ENCODE measurements at regions not wholly inside any gene's neighbourhood (a gene's known extent, or its start where the extent isn't known, plus 50 kb on each side); places are given as distances from the start of the nearest gene placed in this dataset.
A peak's percentile ranks its signal among the peaks of the same experiment; 100 is the strongest.
"Not testable (repeated sequence)": the region's sequence is repeated elsewhere in the genome, so short reads cannot be mapped to it uniquely, and the experiment has no call there.

DNA sequence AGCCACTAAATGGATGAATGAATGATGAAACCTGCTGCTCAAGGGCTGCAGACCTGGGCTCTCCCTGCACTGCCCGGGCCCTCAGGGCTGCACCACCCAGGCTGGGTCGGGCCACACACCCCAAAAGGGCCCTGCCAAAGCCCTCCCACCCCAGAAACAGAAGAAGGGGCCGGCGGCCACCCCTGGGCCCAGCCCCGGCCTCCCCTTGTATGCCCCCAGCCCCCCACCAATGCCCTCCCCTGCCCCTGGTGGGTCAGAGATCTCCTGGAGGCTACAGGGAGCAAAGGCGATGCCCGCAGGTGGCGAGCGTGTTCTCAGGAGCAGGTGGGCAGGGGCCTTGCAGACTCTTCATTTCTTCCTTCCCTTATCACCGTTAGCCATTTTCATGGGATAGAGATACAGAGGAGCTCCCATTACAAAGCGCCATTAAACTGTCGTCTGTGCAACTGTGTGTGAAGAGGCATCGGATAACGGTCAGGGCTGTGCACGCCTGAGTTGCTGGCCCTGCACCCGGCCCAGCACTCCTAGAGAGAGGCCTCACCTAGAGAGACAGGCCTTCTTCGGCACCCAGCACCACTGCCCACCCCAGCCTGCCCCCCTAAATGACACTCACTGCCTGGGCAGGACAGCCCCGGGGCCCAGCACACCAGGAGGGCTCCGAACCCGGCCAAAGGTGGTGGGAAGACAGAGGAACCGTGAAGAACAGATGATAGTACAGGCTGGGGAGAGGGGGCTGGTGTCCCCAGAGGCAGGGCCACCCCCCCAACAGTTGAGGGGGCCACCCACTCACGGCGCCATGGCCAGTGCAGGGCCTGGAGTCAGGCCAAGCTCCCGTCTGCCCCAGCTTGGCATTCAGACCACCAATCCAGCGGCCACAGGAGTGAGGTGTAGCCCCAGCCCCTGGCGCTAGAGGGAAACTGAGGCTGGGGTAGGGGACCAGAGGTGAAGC lies 133.7 kb downstream of the FAM53A start:
- H3K27me3 ChIP-seq (replicated peaks; ENCODE audit: control insufficient read depth, insufficient read depth, low read length): no peaks in the 10 kb centered on the region
- POLR2A ChIA-PET: no interaction called here
- no peak overlapping the region for H3K4me3 Mint-ChIP-seq (ENCODE audit: unreplicated experiment)

GRCh38 chr4:1549638-1550035 lies 134.5 kb downstream of the FAM53A start:
- ChIA-PET CTCF (no interaction called here), POLR2A (no interaction called here)
- H3K27ac Mint-ChIP-seq (ENCODE audit: unreplicated experiment): no peak overlapping the region
- H3K27me3 Mint-ChIP-seq (ENCODE audit: insufficient read depth, unreplicated experiment): peaks cover 5% of the 10 kb centered on the region
- TF ChIP-seq CTCF (IDR thresholded peaks at IDR 0.05; ENCODE audit: insufficient read depth in 1 of 2, low read depth in 1 of 2, low read length in 1 of 2, severe bottlenecking in 1 of 2, unreplicated experiment in 1 of 2): no peak
- H3K9me3 ChIP-seq: no peaks in the 10 kb centered on the region
- no peaks in the 10 kb centered on the region for H3K27me3 ChIP-seq (replicated peaks; ENCODE audit: control insufficient read depth, insufficient read depth, low read length)
- no peak overlapping the region for H3K4me3 Mint-ChIP-seq (ENCODE audit: unreplicated experiment)
- no TSS peak for BruUV-seq (replicated peaks)
- DNase-seq: no peak
- no peaks in the 10 kb centered on the region for H3K36me3 Mint-ChIP-seq (ENCODE audit: insufficient read depth, unreplicated experiment)
- no peaks in the 10 kb centered on the region for H3K4me1 ChIP-seq
- H3K9me3 Mint-ChIP-seq (ENCODE audit: unreplicated experiment): no peaks in the 10 kb centered on the region
- intact Hi-C loops (cut with micrococcal nuclease; ENCODE audit: unreplicated experiment): no loop called here
- no peaks in the 10 kb centered on the region for H3K36me3 ChIP-seq (ENCODE audit: control insufficient read depth, insufficient read depth, low read length)
- no peak overlapping the region for H3K4me3 ChIP-seq (ENCODE audit: low read depth, low read length)
- no peaks in the 10 kb centered on the region for H3K4me1 Mint-ChIP-seq (ENCODE audit: low read depth, unreplicated experiment)

More for the DNA sequence above, 133.7 kb downstream of the FAM53A start:
- no peak for DNase-seq
- Mint-ChIP-seq H3K27ac (ENCODE audit: unreplicated experiment) (no peak overlapping the region), H3K4me1 (ENCODE audit: low read depth, unreplicated experiment) (no peaks in the 10 kb centered on the region), H3K36me3 (ENCODE audit: insufficient read depth, unreplicated experiment) (no peaks in the 10 kb centered on the region), H3K9me3 (ENCODE audit: unreplicated experiment) (no peaks in the 10 kb centered on the region), H3K27me3 (ENCODE audit: insufficient read depth, unreplicated experiment) (peaks cover 9% of the 10 kb centered on the region)
- no TSS peak for BruUV-seq (replicated peaks)
- Histone ChIP-seq H3K4me3 (ENCODE audit: low read depth, low read length) (no peak overlapping the region), H3K36me3 (ENCODE audit: control insufficient read depth, insufficient read depth, low read length) (no peaks in the 10 kb centered on the region), H3K9me3 (no peaks in the 10 kb centered on the region), H3K4me1 (no peaks in the 10 kb centered on the region)
- CTCF ChIA-PET: no interaction called here
- intact Hi-C loops (cut with micrococcal nuclease; ENCODE audit: unreplicated experiment): no loop called here
- TF ChIP-seq CTCF (IDR thresholded peaks at IDR 0.05; ENCODE audit: insufficient read depth in 1 of 2, low read depth in 1 of 2, low read length in 1 of 2, severe bottlenecking in 1 of 2, unreplicated experiment in 1 of 2): no peak

DNA sequence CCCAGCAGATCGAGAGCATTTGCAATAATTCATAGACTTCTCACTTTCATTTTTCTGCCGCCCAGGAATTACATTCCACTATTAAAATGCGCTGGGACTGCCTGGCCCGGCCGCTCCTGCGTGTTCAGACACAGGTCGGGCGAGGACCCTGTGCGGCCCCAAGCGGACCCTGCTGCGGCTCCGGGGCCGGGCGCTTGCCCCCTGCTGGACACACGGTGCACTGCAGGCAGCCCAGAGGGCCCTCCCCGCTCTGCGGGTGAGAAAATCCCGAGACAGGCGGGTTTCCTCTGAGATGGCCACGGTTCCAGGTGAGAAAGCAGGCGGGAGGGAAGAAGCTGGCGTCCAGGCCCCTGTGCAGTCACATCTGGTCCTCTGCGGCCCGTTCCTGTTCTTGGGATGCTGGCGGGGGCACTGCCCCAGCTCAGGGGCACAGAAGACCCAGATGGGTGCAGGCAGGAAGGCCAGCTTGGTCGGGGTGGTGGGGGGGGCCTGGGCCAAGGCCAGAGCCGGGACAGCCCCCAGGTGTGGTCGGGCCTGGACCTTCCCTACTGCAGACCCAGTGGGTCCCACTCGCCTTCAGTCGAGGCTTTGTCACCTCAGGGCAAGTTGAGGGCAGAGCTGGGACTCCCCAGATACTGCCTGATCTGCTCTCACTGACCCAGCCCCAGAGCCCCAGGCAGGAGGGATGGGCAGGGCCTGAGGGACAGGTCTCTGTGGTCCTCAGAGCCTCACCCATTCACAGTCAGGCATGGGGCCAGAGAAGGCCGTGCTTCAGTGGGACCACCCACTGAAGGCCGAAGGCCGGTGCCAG lies 135.1 kb downstream of the FAM53A start:
- peak; percentile 71 to 84 for TF ChIP-seq CTCF (IDR thresholded peaks at IDR 0.05; ENCODE audit: insufficient read depth in 1 of 2, low read depth in 1 of 2, low read length in 1 of 2, severe bottlenecking in 1 of 2, unreplicated experiment in 1 of 2)
- H3K36me3 Mint-ChIP-seq (ENCODE audit: insufficient read depth, unreplicated experiment); H3K4me1 ChIP-seq; POLR2A ChIA-PET; H3K4me3 ChIP-seq (ENCODE audit: low read depth, low read length); H3K27ac Mint-ChIP-seq (ENCODE audit: unreplicated experiment); intact Hi-C loops (cut with micrococcal nuclease; ENCODE audit: unreplicated experiment); H3K4me3 Mint-ChIP-seq (ENCODE audit: unreplicated experiment); BruUV-seq (replicated peaks); H3K9me3 ChIP-seq; H3K27me3 ChIP-seq (replicated peaks; ENCODE audit: control insufficient read depth, insufficient read depth, low read length); H3K36me3 ChIP-seq (ENCODE audit: control insufficient read depth, insufficient read depth, low read length); H3K4me1 Mint-ChIP-seq (ENCODE audit: low read depth, unreplicated experiment); H3K9me3 Mint-ChIP-seq (ENCODE audit: unreplicated experiment); H3K27me3 Mint-ChIP-seq (ENCODE audit: insufficient read depth, unreplicated experiment): not testable (repeated sequence)
- DNase-seq: peak in 1 of 2 experiments; percentile 70
- CTCF ChIA-PET: interaction anchor here (1.1 kb wide), 1 partner anchor 36 kb away, joined by 3 read pairs; no protein-coding TSS in a partner anchor

All from Caco-2 (cell line).